OCI-LY1 (cell line): ENCODE measurements at regions not wholly inside any gene's neighbourhood (a gene's known extent, or its start where the extent isn't known, plus 50 kb on each side); places are given as distances from the start of the nearest gene placed in this dataset.

Experiments used
- H2AFZ ChIP-seq: fragments of 200-600 bp; sonication (generic), shearing (Covaris generic); 2 replicates; pipeline ENCODE4 v1.6.0; 2014; ENCODE audit warnings: antibody characterized with exemption, mild to moderate bottlenecking, low read length
- H3F3A ChIP-seq: fragments of 200-600 bp; sonication (generic), shearing (Covaris generic); 2 replicates; pipeline ENCODE4 v1.6.0; 2014; ENCODE audit warnings: mild to moderate bottlenecking, antibody characterized with exemption, low read length, moderate library complexity; ENCODE audit not compliant: insufficient read depth
- H3K27ac ChIP-seq: fragments of 200-600 bp; sonication (generic); 2 replicates; pipeline ENCODE4 v1.5.1; 2014; ENCODE audit warnings: low read length, mixed run types, mild to moderate bottlenecking, low read depth; ENCODE audit not compliant: poor library complexity, severe bottlenecking
- H3K27me3 ChIP-seq: fragments of 200-600 bp; sonication (generic); 2 replicates; pipeline ENCODE4 v1.6.0; 2014; ENCODE audit warnings: antibody characterized with exemption, mild to moderate bottlenecking, low read length, moderate library complexity; ENCODE audit not compliant: insufficient read depth
- H3K36me3 ChIP-seq: fragments of 200-600 bp; sonication (generic); 2 replicates; pipeline ENCODE4 v1.6.1; 2014; ENCODE audit warnings: mild to moderate bottlenecking, antibody characterized with exemption, low read length, moderate library complexity, mixed read lengths; ENCODE audit not compliant: insufficient read depth
- H3K4me1 ChIP-seq: fragments of 200-600 bp; sonication (generic); 2 replicates; pipeline ENCODE4 v1.5.1; 2014; ENCODE audit warnings: mild to moderate bottlenecking, low read length, moderate library complexity; ENCODE audit not compliant: insufficient read depth, severe bottlenecking
- H3K4me2 ChIP-seq: fragments of 200-600 bp; sonication (generic), shearing (Covaris generic); 2 replicates; pipeline ENCODE4 v1.6.1; 2014; ENCODE audit warnings: low read length
- H3K4me3 ChIP-seq: fragments of 200-600 bp; sonication (generic); 2 replicates; pipeline ENCODE4 v1.5.1; 2014; ENCODE audit warnings: low read length, low read depth, mild to moderate bottlenecking, mixed read lengths; ENCODE audit not compliant: poor library complexity, severe bottlenecking
- H3K79me2 ChIP-seq: fragments of 200-600 bp; shearing (Covaris generic); 2 replicates; pipeline ENCODE4 v1.6.1; 2016; ENCODE audit warnings: mixed run types, low read length, mixed read lengths; ENCODE audit not compliant: insufficient read depth
- H3K9ac ChIP-seq: fragments of 200-600 bp; sonication (generic), shearing (Covaris generic); 2 replicates; pipeline ENCODE4 v1.6.1; 2014; ENCODE audit warnings: mild to moderate bottlenecking, low read length, mixed read lengths
- H3K9me2 ChIP-seq: fragments of 200-600 bp; sonication (generic), shearing (Covaris generic); 2 replicates; pipeline ENCODE4 v1.6.1; 2014; ENCODE audit warnings: low read depth, mild to moderate bottlenecking, low read length, mixed read lengths
- H3K9me3 ChIP-seq: fragments of 200-600 bp; shearing (Covaris generic); 2 replicates; pipeline ENCODE4 v1.6.1; 2014; ENCODE audit warnings: low read length, mixed read lengths
- H4K20me1 ChIP-seq: fragments of 200-600 bp; sonication (generic), shearing (Covaris generic); 2 replicates; pipeline ENCODE4 v1.6.0; 2016; ENCODE audit warnings: mild to moderate bottlenecking, low read length; ENCODE audit not compliant: insufficient read depth
- CTCF ChIP-seq: fragments of 200-600 bp; sonication (generic), shearing (Covaris generic); IDR thresholded peaks from 2 replicates; pipeline ENCODE4 v1.5.1; 2017; ENCODE audit warnings: mild to moderate bottlenecking, antibody characterized with exemption, low read length, moderate library complexity, mixed read lengths
- EZH2 ChIP-seq: fragments of 200-600 bp; sonication (generic), shearing (Covaris generic); IDR thresholded peaks from 2 replicates; pipeline ENCODE4 v1.8.0; 2017; ENCODE audit warnings: borderline replicate concordance, mixed run types, mild to moderate bottlenecking, antibody characterized with exemption, low read length, moderate library complexity, mixed read lengths

DNA sequence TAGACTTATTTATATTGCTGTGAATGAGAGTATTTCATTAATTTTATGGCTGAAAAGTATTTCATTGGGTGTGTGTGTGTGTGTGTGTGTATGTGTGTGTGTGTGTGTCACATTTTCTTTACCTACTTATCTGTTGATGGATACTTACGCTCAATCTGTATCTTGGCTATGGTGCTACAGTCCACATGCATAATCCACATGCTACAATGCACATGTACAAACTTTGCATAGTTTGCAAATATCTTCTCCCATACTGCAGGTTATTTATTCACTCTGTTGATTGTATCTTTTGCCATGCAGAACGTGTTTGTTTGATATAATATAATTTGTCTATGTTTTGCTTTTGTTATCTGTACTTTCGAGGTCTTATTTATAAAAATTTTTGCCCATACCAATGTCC, 167.8 kb downstream of the RAB28 start:
- TF ChIP-seq CTCF (no peak), EZH2 (no peak)
- H3K9ac ChIP-seq = no peak overlapping the region
- no peaks in the 10 kb centered on the region for H3K9me3 ChIP-seq
- no peaks in the 10 kb centered on the region for H3K36me3 ChIP-seq
- no peak overlapping the region for H3K4me2 ChIP-seq
- H3F3A ChIP-seq = no peaks in the 10 kb centered on the region
- H3K79me2 ChIP-seq = no peaks in the 10 kb centered on the region
- H3K9me2 ChIP-seq = no peaks in the 10 kb centered on the region
- no peak overlapping the region for H3K4me3 ChIP-seq
- no peak overlapping the region for H3K27ac ChIP-seq
- H3K4me1 ChIP-seq = no peaks in the 10 kb centered on the region
- H4K20me1 ChIP-seq = no peaks in the 10 kb centered on the region
- H2AFZ ChIP-seq = no peak overlapping the region
- H3K27me3 ChIP-seq = no peaks in the 10 kb centered on the region

GRCh38 chr4:13313856-13314255, 170.3 kb downstream of the RAB28 start:
- no peaks in the 10 kb centered on the region for H3K79me2 ChIP-seq
- no peak overlapping the region for H2AFZ ChIP-seq
- H3K27me3 ChIP-seq = no peaks in the 10 kb centered on the region
- no peak overlapping the region for H3K4me2 ChIP-seq
- no peaks in the 10 kb centered on the region for H4K20me1 ChIP-seq
- no peak overlapping the region for H3K9ac ChIP-seq
- no peaks in the 10 kb centered on the region for H3K4me1 ChIP-seq
- H3K9me2 ChIP-seq = no peaks in the 10 kb centered on the region
- H3K36me3 ChIP-seq = no peaks in the 10 kb centered on the region
- H3K9me3 ChIP-seq = no peaks in the 10 kb centered on the region
- no peak overlapping the region for H3K27ac ChIP-seq
- no peak overlapping the region for H3K4me3 ChIP-seq
- TF ChIP-seq EZH2 (no peak), CTCF (no peak)
- H3F3A ChIP-seq = no peaks in the 10 kb centered on the region

GRCh38 chr4:13312264-13312663, 171.9 kb downstream of the RAB28 start:
- H3K9ac ChIP-seq = no peak overlapping the region
- H3K9me2 ChIP-seq = no peaks in the 10 kb centered on the region
- TF ChIP-seq CTCF (no peak), EZH2 (no peak)

More at GRCh38 chr4:13312264-13312663, 171.9 kb downstream of the RAB28 start:
- no peaks in the 10 kb centered on the region for H3K9me3 ChIP-seq
- H3K4me2 ChIP-seq = no peak overlapping the region
- H3K27me3 ChIP-seq = no peaks in the 10 kb centered on the region
- no peak overlapping the region for H3K4me3 ChIP-seq
- H3K27ac ChIP-seq = no peak overlapping the region
- H3K79me2 ChIP-seq = no peaks in the 10 kb centered on the region
- no peaks in the 10 kb centered on the region for H4K20me1 ChIP-seq
- H3F3A ChIP-seq = no peaks in the 10 kb centered on the region
- H3K36me3 ChIP-seq = no peaks in the 10 kb centered on the region
- H2AFZ ChIP-seq = no peak overlapping the region
- no peaks in the 10 kb centered on the region for H3K4me1 ChIP-seq
